Lower leg skin (tissue), 3 donors: ENCODE measurements at regions not wholly inside any gene's neighbourhood (a gene's known extent, or its start where the extent isn't known, plus 50 kb on each side); places are given as distances from the start of the nearest gene placed in this dataset.

Experiments used
- POLR2A ChIP-seq, 2 donors: fragments of 450-650 bp; IDR thresholded peaks; one replicate each; pipeline ENCODE4 v1.6.1; 2016 to 2017; ENCODE audit warnings: antibody characterized with exemption in 2 of 2, mild to moderate bottlenecking in 1 of 2, moderate library complexity in 1 of 2
- TF ChIP-seq, protein P1 (sequence below), 3 donors: fragments of 450-650 bp; IDR thresholded peaks; one replicate each; pipeline ENCODE4 v1.5.1; 2016; ENCODE audit warnings: antibody characterized with exemption in 3 of 3, mild to moderate bottlenecking in 3 of 3, moderate library complexity in 2 of 3

DNA sequence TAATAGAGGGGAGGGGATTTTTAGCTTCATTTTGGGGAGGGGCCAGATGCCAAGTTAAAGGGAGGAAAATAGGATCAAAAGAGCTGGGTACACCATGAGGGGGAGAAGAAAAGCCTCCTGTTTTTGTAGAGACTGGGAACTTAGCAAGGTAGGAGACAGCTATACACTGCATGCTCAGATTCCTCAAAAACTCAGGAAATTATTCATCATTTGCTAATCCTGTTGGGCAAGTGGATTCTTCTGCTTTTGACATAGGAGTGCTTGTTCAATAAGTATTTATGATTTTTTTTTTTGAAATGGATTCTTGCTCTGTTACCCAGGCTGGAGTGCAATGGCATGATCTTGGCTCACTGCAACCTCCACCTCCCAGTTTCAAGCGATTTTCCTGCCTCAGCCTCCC, 73.4 kb downstream of the LYZL2 start:
- TF ChIP-seq, protein P1, sequence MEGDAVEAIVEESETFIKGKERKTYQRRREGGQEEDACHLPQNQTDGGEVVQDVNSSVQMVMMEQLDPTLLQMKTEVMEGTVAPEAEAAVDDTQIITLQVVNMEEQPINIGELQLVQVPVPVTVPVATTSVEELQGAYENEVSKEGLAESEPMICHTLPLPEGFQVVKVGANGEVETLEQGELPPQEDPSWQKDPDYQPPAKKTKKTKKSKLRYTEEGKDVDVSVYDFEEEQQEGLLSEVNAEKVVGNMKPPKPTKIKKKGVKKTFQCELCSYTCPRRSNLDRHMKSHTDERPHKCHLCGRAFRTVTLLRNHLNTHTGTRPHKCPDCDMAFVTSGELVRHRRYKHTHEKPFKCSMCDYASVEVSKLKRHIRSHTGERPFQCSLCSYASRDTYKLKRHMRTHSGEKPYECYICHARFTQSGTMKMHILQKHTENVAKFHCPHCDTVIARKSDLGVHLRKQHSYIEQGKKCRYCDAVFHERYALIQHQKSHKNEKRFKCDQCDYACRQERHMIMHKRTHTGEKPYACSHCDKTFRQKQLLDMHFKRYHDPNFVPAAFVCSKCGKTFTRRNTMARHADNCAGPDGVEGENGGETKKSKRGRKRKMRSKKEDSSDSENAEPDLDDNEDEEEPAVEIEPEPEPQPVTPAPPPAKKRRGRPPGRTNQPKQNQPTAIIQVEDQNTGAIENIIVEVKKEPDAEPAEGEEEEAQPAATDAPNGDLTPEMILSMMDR (IDR thresholded peaks at IDR 0.05) = no peak
- TF ChIP-seq POLR2A (IDR thresholded peaks at IDR 0.05) = no peak
